ENCODE measurements at regions not wholly inside any gene's neighbourhood (a gene's known extent, or its start where the extent isn't known, plus 50 kb on each side); places are given as distances from the start of the nearest gene placed in this dataset.

- no peak for TF ChIP-seq CTCF (IDR thresholded peaks at IDR 0.05)
- TF ChIP-seq ZFX (IDR thresholded peaks at IDR 0.05; ENCODE audit: borderline replicate concordance): no peak
Observed at GRCh38 chr1:221327954-221328353, 413.9 kb downstream of the DUSP10 start.
